Activated CD4-positive, alpha-beta T cell treated with anti-CD3 and anti-CD28 coated beads for 36 hours (primary cell): ENCODE measurements at regions not wholly inside any gene's neighbourhood (a gene's known extent, or its start where the extent isn't known, plus 50 kb on each side); places are given as distances from the start of the nearest gene placed in this dataset.
A peak's percentile ranks its signal among the peaks of the same experiment; 100 is the strongest.

Source experiments
- ATAC-seq: fragments of 200-7000 bp; cut with Tn5 transposase; one replicate; pipeline ENCODE4 v1.10.0; 2021; ENCODE audit warnings: mild to moderate bottlenecking, moderate library complexity
- CTCF ChIA-PET: fragments of 350-600 bp; sonication (Branson Sonifier 250); formaldehyde crosslinking; loops from one replicate; lab custom pipeline; 2021; ENCODE audit warnings: antibody characterized with exemption; lab: Charles Lee
- POLR2A ChIA-PET: fragments of 350-600 bp; sonication (Branson Sonifier 250); formaldehyde crosslinking; loops from one replicate; lab custom pipeline; 2021; ENCODE audit warnings: antibody characterized with exemption, inconsistent platforms; lab: Charles Lee
- DNase-seq: peaks from one replicate; pipeline ENCODE4 v3.0.0-alpha.2; 2020
- H3K27ac Mint-ChIP-seq: one replicate; pipeline ENCODE4 v1.8.0; 2021; ENCODE audit warnings: mixed read lengths
- H3K27me3 Mint-ChIP-seq: one replicate; pipeline ENCODE4 v1.8.0; 2021; ENCODE audit warnings: mixed read lengths
- H3K36me3 Mint-ChIP-seq: one replicate; pipeline ENCODE4 v1.8.0; 2021; ENCODE audit warnings: low read depth, mixed read lengths
- H3K4me1 Mint-ChIP-seq: one replicate; pipeline ENCODE4 v1.8.0; 2021; ENCODE audit warnings: mixed read lengths
- H3K4me3 Mint-ChIP-seq: one replicate; pipeline ENCODE4 v1.8.0; 2021; ENCODE audit warnings: mild to moderate bottlenecking, moderate library complexity, mixed read lengths
- H3K9me3 Mint-ChIP-seq: one replicate; pipeline ENCODE4 v1.8.0; 2021; ENCODE audit warnings: low read depth, mixed read lengths
- intact Hi-C, 2 experiments: fragments of 100-400 bp; cut with DNase I in 1 of 2; cut with micrococcal nuclease in 1 of 2; formaldehyde crosslinking; loops; one replicate each; pipeline versions ENCODE4 v1.14.2 to v1.15.1; 2022 to 2024; cut with DNase I, micrococcal nuclease

- Mint-ChIP-seq H3K9me3 (peaks cover 4% of the 10 kb centered on the region), H3K4me1 (peaks cover 9% of the 10 kb centered on the region), H3K27ac (no peak overlapping the region), H3K36me3 (no peaks in the 10 kb centered on the region), H3K4me3 (no peak overlapping the region), H3K27me3 (peaks cover 34% of the 10 kb centered on the region)
- POLR2A ChIA-PET: no interaction called here
- DNase-seq: no peak
- intact Hi-C loops: no loop called here
- CTCF ChIA-PET: interaction anchor here (0.7 kb wide), 1 partner anchor 31 kb away, joined by 3 read pairs; no protein-coding TSS in a partner anchor
- ATAC-seq: no peak
Observed at GRCh38 chr14:101131451-101131916, 228.0 kb upstream of the RTL1 start.

GRCh38 chr14:101132051-101132571 lies 228.6 kb upstream of the RTL1 start:
- Mint-ChIP-seq H3K4me1 (peaks cover 9% of the 10 kb centered on the region), H3K9me3 (peaks cover 4% of the 10 kb centered on the region), H3K4me3 (no peak overlapping the region), H3K27ac (no peak overlapping the region), H3K36me3 (no peaks in the 10 kb centered on the region), H3K27me3 (peaks cover 34% of the 10 kb centered on the region)
- ATAC-seq (no peak), DNase-seq (no peak)
- ChIA-PET CTCF (no interaction called here), POLR2A (no interaction called here)
- intact Hi-C loops: no loop called here

GRCh38 chr14:101132588-101132987 lies 229.1 kb upstream of the RTL1 start:
- intact Hi-C loops: no loop called here
- CTCF ChIA-PET: no interaction called here
- Mint-ChIP-seq H3K27ac (no peak overlapping the region), H3K4me3 (no peak overlapping the region), H3K9me3 (peaks cover 4% of the 10 kb centered on the region), H3K36me3 (no peaks in the 10 kb centered on the region), H3K27me3 (peaks cover 35% of the 10 kb centered on the region), H3K4me1 (peaks cover 9% of the 10 kb centered on the region)
- no peak for ATAC-seq
- no peak for DNase-seq
- POLR2A ChIA-PET: no interaction called here

- peaks cover 33% of the 10 kb centered on the region for H3K27me3 Mint-ChIP-seq
- H3K4me1 Mint-ChIP-seq: peaks cover 9% of the 10 kb centered on the region
- ATAC-seq (no peak), DNase-seq (no peak)
- no peaks in the 10 kb centered on the region for H3K36me3 Mint-ChIP-seq
- no peaks in the 10 kb centered on the region for H3K9me3 Mint-ChIP-seq
- ChIA-PET CTCF (no interaction called here), POLR2A (no interaction called here)
- no peak overlapping the region for H3K27ac Mint-ChIP-seq
- H3K4me3 Mint-ChIP-seq: no peak overlapping the region
- intact Hi-C loops: no loop called here
Observed at GRCh38 chr14:101133068-101133467, 229.5 kb upstream of the RTL1 start.

GRCh38 chr14:101134161-101134631 lies 230.7 kb upstream of the RTL1 start:
- intact Hi-C loops: no loop called here
- no peak overlapping the region for H3K4me3 Mint-ChIP-seq
- DNase-seq: no peak
- no peak for ATAC-seq
- H3K27me3 Mint-ChIP-seq: peaks cover 29% of the 10 kb centered on the region
- CTCF ChIA-PET: no interaction called here
- H3K4me1 Mint-ChIP-seq: peaks cover 9% of the 10 kb centered on the region
- H3K27ac Mint-ChIP-seq: no peak overlapping the region
- no peaks in the 10 kb centered on the region for H3K9me3 Mint-ChIP-seq
- POLR2A ChIA-PET: no interaction called here
- H3K36me3 Mint-ChIP-seq: no peaks in the 10 kb centered on the region

GRCh38 chr14:101134851-101135433 lies 231.4 kb upstream of the RTL1 start:
- no peak overlapping the region for H3K4me3 Mint-ChIP-seq
- ChIA-PET CTCF (no interaction called here), POLR2A (no interaction called here)
- intact Hi-C loops: no loop called here
- no peak overlapping the region for H3K27ac Mint-ChIP-seq
- peaks cover 25% of the 10 kb centered on the region for H3K27me3 Mint-ChIP-seq
- H3K4me1 Mint-ChIP-seq: peaks cover 9% of the 10 kb centered on the region
- no peaks in the 10 kb centered on the region for H3K9me3 Mint-ChIP-seq
- DNase-seq (no peak), ATAC-seq (peak; percentile 19)
- no peaks in the 10 kb centered on the region for H3K36me3 Mint-ChIP-seq

- Mint-ChIP-seq H3K9me3 (peaks cover 4% of the 10 kb centered on the region), H3K27ac (no peak overlapping the region), H3K4me3 (no peak overlapping the region), H3K36me3 (peaks cover 4% of the 10 kb centered on the region), H3K27me3 (peaks cover 23% of the 10 kb centered on the region), H3K4me1 (peaks cover 9% of the 10 kb centered on the region)
- ChIA-PET CTCF (interaction anchor here (0.5 to 1.2 kb wide), 2 partner anchors 430 to 1403 kb away, joined by 3 read pairs; no protein-coding TSS in a partner anchor), POLR2A (no interaction called here)
- ATAC-seq (no peak), DNase-seq (no peak)
- intact Hi-C loops: no loop called here
Observed at GRCh38 chr14:101135796-101136742, 232.5 kb upstream of the RTL1 start.

GRCh38 chr14:101137234-101137633 lies 233.7 kb upstream of the RTL1 start:
- CTCF ChIA-PET: interaction anchor here (1.2 kb wide), 1 partner anchor 429 kb away, joined by 3 read pairs; no protein-coding TSS in a partner anchor
- Mint-ChIP-seq H3K4me1 (peaks cover 9% of the 10 kb centered on the region), H3K27ac (no peak overlapping the region), H3K36me3 (peaks cover 4% of the 10 kb centered on the region), H3K9me3 (peaks cover 10% of the 10 kb centered on the region), H3K27me3 (peaks cover 19% of the 10 kb centered on the region), H3K4me3 (no peak overlapping the region)
- POLR2A ChIA-PET: no interaction called here
- ATAC-seq (no peak), DNase-seq (no peak)
- intact Hi-C loops: no loop called here

- H3K9me3 Mint-ChIP-seq: peaks cover 21% of the 10 kb centered on the region
- intact Hi-C loops: no loop called here
- H3K4me1 Mint-ChIP-seq: no peaks in the 10 kb centered on the region
- ATAC-seq (no peak), DNase-seq (no peak)
- no peak overlapping the region for H3K4me3 Mint-ChIP-seq
- ChIA-PET POLR2A (no interaction called here), CTCF (no interaction called here)
- no peaks in the 10 kb centered on the region for H3K36me3 Mint-ChIP-seq
- peaks cover 9% of the 10 kb centered on the region for H3K27me3 Mint-ChIP-seq
- H3K27ac Mint-ChIP-seq: no peak overlapping the region
Observed at GRCh38 chr14:101147848-101148247, 244.3 kb upstream of the RTL1 start.

GRCh38 chr14:101150039-101150610 lies 246.6 kb upstream of the RTL1 start:
- DNase-seq: no peak
- H3K4me3 Mint-ChIP-seq: no peak overlapping the region
- H3K9me3 Mint-ChIP-seq: peaks cover 14% of the 10 kb centered on the region
- H3K27me3 Mint-ChIP-seq: peaks cover 6% of the 10 kb centered on the region
- intact Hi-C loops: no loop called here
- no peaks in the 10 kb centered on the region for H3K36me3 Mint-ChIP-seq
- ChIA-PET POLR2A (no interaction called here), CTCF (no interaction called here)
- peaks cover 2% of the 10 kb centered on the region for H3K4me1 Mint-ChIP-seq
- ATAC-seq: no peak
- no peak overlapping the region for H3K27ac Mint-ChIP-seq

GRCh38 chr14:101151226-101151926 lies 247.9 kb upstream of the RTL1 start:
- DNase-seq: no peak

More at GRCh38 chr14:101151226-101151926, 247.9 kb upstream of the RTL1 start:
- ATAC-seq: no peak
- Mint-ChIP-seq H3K36me3 (no peaks in the 10 kb centered on the region), H3K4me3 (no peak overlapping the region), H3K4me1 (peaks cover 2% of the 10 kb centered on the region), H3K27ac (no peak overlapping the region), H3K27me3 (peaks cover 11% of the 10 kb centered on the region), H3K9me3 (peaks cover 14% of the 10 kb centered on the region)
- ChIA-PET CTCF (no interaction called here), POLR2A (no interaction called here)
- intact Hi-C loops: no loop called here
